HG03159 (cell line): ENCODE measurements at regions not wholly inside any gene's neighbourhood (a gene's known extent, or its start where the extent isn't known, plus 50 kb on each side); places are given as distances from the start of the nearest gene placed in this dataset.

ENCODE experiments used
- ATAC-seq: cut with Tn5 transposase; IDR thresholded peaks from one replicate; pipeline ENCODE4 v1.9.1; 2021; ENCODE audit warnings: mild to moderate bottlenecking, moderate library complexity; ENCODE audit not compliant: unreplicated experiment

DNA sequence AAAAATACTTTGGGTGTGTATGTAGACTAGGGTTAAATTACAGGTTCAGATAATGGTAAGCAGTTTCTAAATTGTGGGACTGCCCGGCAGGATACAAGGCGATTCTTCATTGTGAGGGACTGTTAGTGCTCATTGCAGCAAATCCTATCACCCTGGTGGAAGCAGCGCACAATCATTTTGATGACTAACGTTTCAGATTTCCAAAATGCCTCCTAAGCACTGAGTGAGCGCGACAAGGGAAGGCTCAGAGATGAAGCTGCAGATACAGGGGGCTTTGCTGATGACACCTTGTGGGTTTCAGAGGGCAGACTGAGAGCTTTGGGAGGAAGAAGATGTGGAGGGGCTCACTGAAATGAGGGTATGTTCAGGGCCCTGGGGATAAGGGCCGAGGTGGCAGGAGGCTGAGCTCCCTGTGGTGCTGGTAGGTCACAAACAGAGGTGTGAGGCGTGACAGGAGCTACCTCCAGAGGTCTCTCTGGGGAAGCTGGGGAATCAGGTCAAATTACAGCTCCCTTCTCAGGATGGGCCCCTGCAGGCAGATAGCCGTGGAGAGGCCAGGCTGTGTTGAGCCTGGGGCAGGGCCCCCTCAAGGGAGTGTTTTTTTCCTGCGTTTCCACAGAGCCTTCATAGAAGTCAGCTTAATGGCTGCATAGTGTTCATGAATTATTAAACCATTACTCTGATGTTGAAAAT, 84.5 kb upstream of the FYN start:
- ATAC-seq: no peak

DNA sequence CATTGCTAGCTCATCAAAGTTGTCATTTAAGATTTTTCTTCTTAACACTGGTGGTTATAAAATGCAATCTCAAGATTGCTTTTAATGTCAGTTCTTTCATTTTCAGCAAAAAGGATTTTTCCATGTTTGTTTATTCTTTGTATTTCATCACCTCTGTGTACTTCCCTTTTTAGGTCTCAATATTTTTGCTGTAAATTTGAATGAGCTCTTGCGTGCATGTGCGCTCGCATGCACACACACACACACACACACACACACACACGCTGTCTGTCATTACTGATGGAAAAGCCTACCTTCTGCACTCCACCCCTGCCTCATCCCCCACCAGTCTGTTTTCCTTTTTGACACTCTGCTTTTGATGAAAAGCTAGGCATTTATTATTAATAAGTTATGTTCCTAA, 85.3 kb upstream of the FYN start:
- ATAC-seq: no peak

DNA sequence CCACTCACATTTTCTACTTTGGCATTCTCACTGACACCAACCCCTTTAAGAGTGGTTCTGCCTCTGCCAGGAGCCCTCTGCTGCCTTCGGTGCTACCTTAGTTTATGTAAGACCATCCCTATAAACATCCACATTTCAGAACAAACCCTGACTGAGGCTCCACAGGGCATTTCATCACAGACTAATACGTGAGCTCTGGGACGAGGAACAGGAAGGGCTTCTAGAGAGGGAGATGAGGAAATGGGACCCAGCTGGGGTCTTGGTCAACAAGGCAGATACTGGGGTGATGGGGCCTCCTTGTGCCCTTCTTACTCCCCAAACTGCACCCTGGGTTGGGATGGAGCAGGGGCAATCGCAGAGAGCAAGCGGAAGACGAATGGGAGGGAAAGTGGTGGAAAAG, 86.5 kb upstream of the FYN start:
- ATAC-seq: no peak

DNA sequence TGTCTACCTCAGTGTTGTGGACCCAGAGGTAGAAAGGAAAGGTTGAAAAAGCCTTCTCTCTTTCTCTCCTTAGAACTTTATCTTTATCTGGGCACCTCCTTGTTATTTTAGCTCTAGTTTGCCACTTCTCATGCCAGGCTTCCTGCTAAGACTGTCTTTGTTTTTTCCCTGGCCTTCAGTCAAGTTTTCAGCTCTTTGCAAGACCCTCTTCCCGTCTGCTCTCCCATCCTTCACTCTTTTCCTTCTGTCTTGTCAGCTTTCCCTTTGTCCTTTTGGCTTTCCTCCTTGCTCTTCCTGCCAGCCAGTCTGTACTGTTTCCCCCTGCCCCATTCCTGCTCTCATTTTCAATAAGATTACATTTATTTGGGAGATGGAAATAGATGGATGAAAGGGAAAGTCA, 86.8 kb upstream of the CCN6 start:
- ATAC-seq: no peak

DNA sequence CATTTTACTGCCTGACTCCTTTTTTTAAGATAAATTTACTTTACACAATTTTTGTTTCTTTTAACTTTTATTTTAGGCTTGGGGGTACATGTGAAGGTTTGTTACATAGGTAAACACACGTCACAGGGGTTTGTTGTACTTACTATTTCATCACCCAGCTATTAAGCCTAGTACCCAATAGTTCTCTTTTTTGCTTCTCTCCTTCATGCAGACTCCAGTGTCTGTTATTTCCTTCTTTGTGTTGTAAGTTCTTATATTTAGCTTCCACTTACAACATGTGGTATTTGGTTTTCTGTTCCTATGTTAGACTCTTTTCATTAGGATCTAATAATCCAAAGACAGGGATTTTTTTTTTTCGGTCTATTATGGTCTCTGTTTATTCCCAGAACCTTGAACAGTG, 83.5 kb upstream of the CCN6 start:
- no peak for ATAC-seq

DNA sequence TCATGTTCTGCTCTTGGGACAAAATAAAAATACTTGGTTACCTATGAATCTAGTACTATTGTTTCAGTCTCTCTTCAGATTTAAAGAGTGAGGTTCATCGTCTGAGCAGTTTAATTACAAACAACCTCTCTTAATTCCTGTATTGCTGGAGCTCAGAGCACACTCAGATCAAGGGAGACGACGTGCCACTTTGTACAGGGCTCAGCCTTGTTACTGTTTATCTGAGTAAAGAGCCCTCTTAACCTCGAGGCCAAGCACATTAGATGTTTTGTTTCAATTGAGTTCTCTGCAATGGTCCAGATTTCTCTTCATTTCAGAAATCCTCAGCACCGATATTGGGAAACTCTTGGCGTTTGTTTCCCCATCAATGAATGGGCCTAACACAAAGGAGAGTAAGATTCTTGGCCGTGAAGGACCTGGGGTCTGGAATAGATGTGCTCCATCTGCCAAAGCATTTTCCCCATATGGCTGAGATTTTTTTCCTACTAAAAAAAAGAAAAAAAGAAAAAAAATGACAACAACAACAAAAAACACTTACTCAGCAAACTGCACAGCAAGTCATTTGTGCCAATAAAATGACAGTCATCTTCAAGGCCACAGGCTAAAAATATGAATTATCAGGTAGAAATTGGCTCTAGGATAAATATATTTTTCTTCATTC, 82.6 kb upstream of the CCN6 start:
- no peak for ATAC-seq

DNA sequence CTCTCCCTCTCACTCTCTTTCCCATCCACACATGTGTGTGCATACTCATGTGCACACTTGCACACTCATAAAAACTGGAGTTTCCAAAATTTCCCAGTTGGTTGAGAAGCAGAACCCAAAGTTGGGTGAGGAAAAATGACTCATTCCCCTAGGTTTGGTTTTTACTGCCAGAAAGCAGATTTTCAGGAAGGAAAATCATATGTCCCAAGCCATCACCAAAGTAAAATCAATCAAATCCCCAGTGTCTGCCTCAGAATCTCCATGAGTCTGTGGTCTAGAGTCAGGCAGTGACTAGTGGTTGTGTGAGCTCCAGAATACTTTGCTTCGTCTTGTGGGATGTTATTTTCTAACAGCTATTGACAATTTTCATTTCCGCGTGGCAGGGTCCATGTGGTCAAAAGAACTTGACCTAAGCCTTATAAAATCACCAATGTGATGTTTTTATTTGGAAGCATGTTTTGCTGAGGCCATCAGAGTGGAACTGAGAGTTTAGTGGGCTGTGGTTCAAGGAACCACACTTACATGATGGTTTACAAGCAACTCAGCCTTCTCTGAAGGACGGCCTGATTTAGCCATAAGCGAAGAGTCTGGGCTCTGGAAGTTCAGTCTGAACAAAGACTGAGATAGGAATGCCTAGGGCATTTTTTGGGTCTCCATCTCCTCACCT, 81.9 kb upstream of the CCN6 start:
- no peak for ATAC-seq

DNA sequence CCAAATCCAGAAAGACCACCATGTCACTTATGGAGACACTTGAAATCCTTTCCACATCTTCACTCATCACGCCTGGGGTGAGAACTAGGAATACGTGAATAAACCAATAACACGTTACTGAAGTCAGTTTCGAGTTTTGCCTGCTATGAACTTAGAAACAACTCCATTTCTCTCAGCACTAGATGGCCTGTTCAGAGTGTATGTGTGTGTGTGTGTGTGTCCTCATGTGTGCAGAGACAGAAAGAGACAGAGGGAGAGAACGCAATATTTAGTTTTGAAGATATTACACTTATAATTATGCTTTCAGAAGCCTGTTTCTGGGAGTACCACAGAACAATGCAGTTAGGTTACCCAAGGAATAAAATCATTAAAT, 81.2 kb upstream of the CCN6 start:
- no peak for ATAC-seq

DNA sequence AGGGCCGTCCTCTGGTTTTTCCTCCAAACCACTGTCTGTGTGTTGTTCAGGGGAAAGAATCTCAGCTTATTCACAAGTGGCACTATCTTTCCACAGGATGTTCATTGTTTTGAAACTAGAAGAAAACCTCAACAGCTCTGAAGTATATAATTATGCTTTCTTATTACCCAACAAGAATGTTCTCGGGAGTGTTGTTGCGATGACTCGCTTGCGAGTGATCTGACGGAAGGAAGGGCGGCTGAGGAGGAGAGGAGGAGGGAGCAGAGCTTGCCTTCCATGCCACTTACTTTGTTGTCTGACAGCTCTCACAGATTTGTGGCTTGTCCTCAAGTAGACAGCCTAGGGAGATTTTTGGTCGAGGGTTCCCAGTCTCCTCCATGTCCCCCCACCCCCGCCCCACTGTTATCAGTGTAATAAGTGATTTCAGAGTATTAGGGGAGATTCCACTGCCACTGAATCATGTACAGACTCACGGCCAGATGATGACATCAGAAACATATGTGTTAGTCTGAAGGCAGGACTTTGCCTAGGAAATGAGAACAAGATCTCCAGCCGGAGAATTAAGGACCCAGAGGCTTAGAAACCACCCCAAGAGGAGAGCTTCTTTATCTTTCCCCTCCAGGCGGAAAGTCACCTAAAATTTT, 80.7 kb upstream of the CCN6 start:
- ATAC-seq: no peak

DNA sequence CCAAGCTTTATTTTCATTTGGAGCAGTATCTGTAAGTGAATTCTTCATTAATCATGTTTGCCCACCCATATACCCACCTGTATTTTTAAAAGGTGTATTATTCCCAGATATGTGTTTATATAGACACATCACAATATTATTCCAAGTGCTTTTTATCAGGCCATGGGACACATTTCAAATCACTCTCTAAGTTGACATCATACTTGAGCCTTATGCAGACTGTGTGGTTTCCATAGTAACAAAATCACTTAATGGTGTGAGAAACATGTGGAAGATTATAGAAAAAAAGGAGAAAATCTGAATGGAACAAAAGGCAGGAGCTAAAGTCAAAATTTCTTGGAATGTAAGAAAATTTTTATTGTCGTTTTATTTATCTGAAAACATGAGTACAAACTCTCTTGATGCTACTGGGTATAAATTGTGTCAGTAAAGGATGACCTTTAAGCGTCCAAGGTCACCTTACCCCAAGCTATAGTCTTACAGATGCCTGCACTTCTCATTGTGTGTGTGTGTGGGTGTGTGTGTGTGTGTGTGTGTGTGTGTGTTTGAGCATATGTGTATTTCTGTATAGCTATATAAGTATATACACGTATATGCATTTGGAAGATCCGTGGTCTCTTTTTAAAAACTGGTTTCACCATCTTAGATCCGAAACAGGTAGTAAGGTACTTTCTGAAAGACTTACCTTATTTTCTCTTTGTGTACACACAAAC, 79.8 kb upstream of the CCN6 start:
- ATAC-seq: no peak

DNA sequence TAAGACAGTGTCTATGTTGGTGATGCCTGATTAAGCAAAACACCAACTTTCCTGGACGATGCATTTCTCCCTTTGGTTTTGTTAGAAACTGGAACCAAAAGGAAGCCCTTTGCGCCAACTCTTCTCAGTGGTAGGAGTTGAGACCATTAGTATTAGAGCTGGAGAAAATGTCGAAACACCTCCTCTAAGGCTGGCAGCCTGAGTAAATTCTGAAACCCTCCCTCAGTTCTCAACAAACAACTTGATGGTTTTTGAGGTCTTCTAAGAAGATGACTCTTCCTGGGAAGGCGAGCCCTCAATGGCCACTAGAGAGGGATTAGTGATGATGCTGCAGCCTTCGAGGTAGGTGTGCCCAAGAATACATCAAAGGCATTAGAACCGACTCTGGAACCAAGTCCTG, 78.4 kb upstream of the CCN6 start:
- ATAC-seq: no peak

DNA sequence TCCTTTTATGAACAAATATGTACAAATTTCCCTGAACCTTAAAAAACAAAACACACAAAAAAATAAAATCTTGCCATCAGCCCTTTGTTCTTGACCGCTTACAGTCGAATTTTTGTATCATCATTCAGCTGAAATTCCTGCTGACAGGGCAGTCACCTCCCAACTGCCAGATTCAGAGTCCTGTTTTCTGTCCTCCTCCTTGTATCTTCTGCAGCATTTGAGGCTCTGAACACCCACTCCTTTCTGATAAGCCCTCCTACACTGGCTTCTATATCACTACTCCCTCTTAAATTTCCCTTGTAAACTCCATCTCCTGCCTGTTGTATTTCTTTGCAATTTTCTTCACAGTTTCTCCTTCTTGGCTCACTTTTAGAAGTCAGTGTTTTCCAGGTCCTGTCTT, 77.8 kb upstream of the CCN6 start:
- ATAC-seq: no peak

DNA sequence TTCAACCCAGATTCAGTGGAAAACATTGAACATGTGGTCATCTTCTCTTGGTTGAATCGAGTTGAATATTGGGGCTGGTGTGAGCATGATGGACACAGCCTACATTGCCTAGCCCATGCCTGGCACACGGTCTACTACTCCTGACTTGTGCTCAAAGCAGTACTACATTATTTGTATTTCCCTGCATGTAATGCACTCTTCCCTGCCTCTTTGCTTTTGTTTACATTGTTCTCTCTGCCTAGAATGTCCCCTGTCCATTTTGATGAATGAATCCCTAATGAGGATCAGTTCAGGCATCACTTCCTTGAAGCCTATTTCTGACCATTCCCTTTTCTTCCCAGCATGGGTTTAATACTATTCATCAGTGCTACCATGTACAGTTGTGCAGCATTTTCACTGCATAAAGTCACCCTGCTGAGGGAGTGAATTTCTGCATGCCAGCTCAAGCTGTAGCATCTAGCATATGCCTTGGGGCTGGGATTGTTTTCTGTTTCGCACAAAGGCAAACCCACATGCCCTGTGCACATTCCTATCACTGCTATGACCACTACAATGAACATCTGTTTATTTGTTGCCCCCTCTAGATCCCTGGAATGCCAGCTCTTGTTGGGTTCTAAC, 75.3 kb upstream of the CCN6 start:
- no peak for ATAC-seq

DNA sequence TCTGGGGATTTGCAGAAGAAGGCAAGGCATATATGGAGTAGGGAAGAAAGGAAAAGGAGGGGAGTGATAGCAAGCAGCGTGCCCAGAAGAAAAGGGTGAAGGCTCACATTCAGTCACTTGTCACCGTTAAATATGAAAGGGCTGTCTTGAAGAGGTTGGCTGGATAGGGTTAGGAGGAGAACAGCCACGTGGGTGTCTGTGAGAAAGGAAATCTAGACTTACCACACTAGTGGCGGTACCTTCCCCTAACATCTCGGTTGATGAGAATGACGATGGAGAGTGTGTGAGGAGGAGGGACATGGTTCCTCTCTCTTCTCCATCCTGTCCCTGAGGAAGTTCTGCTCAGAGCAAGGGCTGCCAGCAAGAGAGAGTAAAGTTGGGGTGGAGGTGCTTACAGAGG, 74.3 kb upstream of the CCN6 start:
- no peak for ATAC-seq

DNA sequence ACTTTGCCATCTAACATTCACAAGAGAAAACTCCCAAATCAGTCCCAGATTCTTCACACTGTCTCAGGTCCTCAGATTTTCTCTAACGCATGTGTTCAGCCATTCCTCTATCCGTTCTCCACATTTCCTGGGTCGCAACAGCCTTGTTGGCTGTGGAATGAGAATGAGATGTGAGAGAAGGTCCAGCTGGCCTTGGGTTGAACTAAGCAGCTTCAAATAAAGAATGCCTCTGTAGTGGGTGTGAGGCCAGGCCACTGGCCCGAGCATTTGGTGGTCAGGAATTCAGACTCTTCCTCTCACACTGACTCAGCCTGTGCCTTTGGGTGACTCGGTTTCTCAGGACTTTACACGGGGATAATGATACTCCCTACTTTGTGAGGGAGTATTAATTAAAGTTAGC, 73.8 kb upstream of the CCN6 start:
- ATAC-seq: no peak

DNA sequence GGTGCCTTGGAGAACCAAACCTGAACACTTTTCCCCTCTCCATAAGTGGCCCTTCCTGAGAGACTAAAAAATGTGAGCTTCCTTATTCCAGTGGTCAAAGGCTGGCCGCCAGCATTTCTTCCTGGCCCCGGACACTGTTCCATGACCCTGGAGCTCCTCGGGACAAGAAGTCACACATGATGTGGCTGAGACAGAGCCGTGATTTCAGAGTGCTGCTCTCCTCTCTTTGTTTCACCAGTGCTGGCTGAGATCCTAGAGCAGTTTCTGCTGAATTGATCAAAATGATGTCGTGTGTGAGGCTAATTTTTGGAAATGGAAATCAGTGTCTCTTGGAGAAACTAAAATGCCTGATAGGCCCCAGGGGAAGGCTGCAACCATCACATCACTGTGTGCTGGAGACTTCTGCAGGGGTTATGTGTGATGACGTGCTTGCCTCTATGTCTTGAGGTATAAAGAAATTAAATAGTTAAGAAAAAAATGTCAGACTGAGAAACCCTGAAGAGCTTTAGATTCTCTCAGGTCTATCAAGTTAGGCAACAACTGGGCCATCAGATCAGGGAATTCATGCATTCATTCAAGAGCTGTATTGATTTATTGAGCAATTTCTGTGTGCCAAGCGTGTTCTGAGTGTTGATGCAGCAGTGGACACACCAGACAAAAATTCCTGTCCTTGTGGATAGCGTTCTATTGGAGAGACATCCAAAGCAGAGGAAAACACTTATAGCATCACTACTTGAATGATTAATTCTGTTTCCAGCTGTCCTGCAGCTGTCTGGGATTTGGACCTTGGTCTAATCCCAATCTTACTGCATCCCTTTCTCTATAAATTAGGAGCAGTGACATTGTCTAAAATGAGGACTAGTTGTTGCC, 72.7 kb upstream of the CCN6 start:
- no peak for ATAC-seq

DNA sequence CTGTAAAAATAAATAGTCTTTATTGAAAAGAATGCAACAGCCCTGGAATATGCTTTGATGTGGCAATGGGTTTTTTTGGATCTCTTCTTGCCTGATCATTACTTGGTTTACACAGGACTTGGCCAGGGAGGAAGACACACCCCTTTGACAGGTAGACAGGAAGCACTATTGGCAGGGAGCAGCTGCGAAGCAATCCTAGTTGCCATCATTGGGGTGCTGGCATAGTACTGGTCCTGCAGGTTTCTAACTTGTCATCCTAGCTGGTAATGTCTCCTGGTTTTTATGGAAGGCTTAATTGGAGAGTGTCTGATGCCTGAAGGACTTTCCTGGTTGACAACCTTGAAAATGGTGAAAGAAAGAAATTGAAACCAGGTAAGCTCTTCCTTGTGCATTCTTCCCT, 71.2 kb upstream of the CCN6 start:
- ATAC-seq: no peak

DNA sequence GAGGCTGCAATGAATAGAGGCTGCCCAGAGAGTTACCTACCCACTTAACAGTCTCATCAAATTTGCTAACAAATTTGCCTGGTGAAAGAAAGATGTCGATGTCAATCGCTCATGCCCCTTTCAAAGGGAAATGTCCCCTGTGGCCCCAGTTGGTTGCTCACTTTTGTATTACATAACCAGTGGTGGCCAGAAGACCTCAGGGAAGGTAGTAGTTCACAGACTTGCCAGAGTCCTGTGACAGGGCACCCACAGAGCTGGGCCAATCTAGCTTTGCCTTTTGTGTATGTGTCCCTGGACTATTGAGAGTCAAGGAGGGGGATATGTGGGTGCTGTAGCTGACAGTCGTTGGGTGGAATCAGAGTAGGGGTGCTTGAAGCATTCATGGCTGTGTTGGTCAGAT, 70.7 kb upstream of the CCN6 start:
- no peak for ATAC-seq

DNA sequence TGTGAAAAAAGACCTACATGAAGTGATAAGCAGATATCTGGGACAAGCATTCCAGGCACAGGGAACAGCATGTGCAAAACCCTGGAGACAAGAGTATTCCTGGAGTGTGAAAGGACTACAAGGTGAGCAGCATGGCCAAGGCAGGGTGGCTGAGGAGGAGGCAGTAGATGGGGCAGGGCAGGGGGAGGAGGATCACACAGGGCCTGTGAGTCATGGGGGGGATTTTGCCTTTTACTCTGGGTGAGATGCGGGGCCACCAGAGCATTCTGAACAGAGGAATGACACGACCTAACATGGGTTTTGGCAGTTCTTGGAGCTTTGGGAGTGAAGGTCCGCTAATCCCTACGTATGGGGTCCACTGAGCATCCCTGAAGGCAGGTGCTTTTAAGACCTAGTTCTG, 69.8 kb upstream of the CCN6 start:
- no peak for ATAC-seq
